Erythroblast (primary cell): ENCODE measurements at regions not wholly inside any gene's neighbourhood (a gene's known extent, or its start where the extent isn't known, plus 50 kb on each side); places are given as distances from the start of the nearest gene placed in this dataset.

Source experiments
- GATA1 ChIP-seq: IDR thresholded peaks from 2 replicates; pipeline ENCODE4 v1.6.1; 2011; ENCODE audit warnings: low read depth, mild to moderate bottlenecking, control low read depth, low read length, moderate library complexity
- POLR2A ChIP-seq: IDR thresholded peaks from 2 replicates; pipeline ENCODE4 v1.6.1; 2011; ENCODE audit warnings: mild to moderate bottlenecking, low read length

DNA sequence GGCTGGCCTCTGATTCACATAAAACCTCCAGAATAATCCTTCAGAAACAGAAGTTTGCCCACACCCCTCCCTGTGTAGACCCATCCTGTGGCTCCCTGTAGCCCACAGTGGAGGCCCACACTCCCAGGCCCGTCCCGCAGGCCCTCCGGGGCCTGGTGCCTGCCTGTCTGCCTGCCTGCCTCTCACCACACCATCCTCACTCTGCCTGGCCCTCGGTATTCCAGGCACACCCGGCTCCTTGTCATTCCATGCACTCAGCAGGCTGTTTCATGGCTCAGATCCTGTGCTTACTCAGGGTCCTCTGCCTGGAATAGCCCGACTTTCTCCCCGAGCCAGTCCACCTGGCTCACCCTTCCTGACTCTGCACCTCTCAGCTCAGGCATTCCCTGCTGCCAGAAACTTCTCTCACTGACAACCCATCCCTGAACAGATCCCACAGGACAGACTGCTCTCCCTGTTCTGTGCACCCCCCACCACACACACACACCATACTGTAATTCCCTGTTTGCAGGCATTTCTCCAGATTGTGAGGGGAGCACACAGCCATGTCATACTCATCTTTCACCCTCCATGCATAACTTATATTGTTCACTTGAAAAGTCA lies 498.0 kb upstream of the ZMIZ1 start:
- TF ChIP-seq POLR2A (no peak), GATA1 (no peak)
